HCT116 (cell line): ENCODE measurements at regions not wholly inside any gene's neighbourhood (a gene's known extent, or its start where the extent isn't known, plus 50 kb on each side); places are given as distances from the start of the nearest gene placed in this dataset.

Experiments
- ATAC-seq: fragments of 200-7000 bp; cut with Tn5 transposase; 2 replicates; pipeline ENCODE4 v1.9.1; 2020; ENCODE audit warnings: mild to moderate bottlenecking, moderate library complexity
- BruUV-seq: library from RNA; stranded (reverse); fragments of 400-500 nt; replicated peaks from 2 replicates; lab custom pipeline; 2021; lab: Mats Ljungman, UMichigan
- CTCF ChIA-PET: fragments of 300-600 bp; sonication (Branson Sonifier 250); formaldehyde crosslinking; loops from one replicate; lab custom pipeline; 2021; ENCODE audit warnings: antibody characterized with exemption; lab: Charles Lee
- POLR2A ChIA-PET: fragments of 300-600, 350-600 bp; sonication (Branson Sonifier 250); formaldehyde crosslinking; loops from one replicate; lab custom pipeline; 2021; ENCODE audit warnings: antibody characterized with exemption; lab: Charles Lee
- RAD21 ChIA-PET, 2 experiments: fragments of 300-600 bp; sonication (Branson Sonifier 250); formaldehyde crosslinking; loops; one replicate each; lab custom pipeline; 2023; ENCODE audit warnings: low total read pairs in 2 of 2; ENCODE audit not compliant: uncharacterized antibody in 2 of 2, unreplicated experiment in 2 of 2, low non-redundant PET in 1 of 2; lab: Charles Lee
- DNase-seq: peaks from one replicate; pipeline ENCODE4 v3.0.0-alpha.2; 2010; ENCODE audit warnings: low read depth, low spot score
- H2AFZ ChIP-seq: fragments of 200-600 bp; shearing (Covaris generic), sonication (generic); 2 replicates; pipeline ENCODE4 v1.6.1; 2017; ENCODE audit warnings: low read depth, mixed run types, mixed read lengths, antibody characterized with exemption, low read length; ENCODE audit not compliant: poor library complexity, severe bottlenecking
- H3K27ac ChIP-seq: 2 replicates; pipeline ENCODE4 v1.5.1; 2012; ENCODE audit warnings: low read depth, low read length
- H3K27me3 ChIP-seq: fragments of 200-600 bp; sonication (generic); 2 replicates; pipeline ENCODE4 v1.6.1; 2016; ENCODE audit warnings: mixed run types, low read length, mixed read lengths; ENCODE audit not compliant: insufficient read depth
- H3K36me3 ChIP-seq, 2 experiments: fragments of 200-500 bp in 1 of 2; fragments of 200-600 bp in 1 of 2; sonication (Bioruptor generic) in 1 of 2; sonication (generic) in 1 of 2; 2 replicates each; pipeline versions ENCODE4 v1.5.1 to v1.6.1; 2014 to 2016; ENCODE audit warnings: low read length in 2 of 2, inconsistent platforms in 1 of 2, mixed read lengths in 1 of 2, mixed run types in 1 of 2; ENCODE audit not compliant: insufficient read depth in 2 of 2, control insufficient read depth in 1 of 2
- H3K4me1 ChIP-seq, 2 experiments: fragments of 200-600 bp in 1 of 2; sonication (generic) in 1 of 2; 2 replicates each; pipeline versions ENCODE4 v1.5.1 to v1.6.1; 2012 to 2017; ENCODE audit warnings: low read length in 2 of 2, inconsistent platforms in 1 of 2, mild to moderate bottlenecking in 1 of 2, mixed read lengths in 1 of 2, mixed run types in 1 of 2, moderate library complexity in 1 of 2; ENCODE audit not compliant: insufficient read depth in 2 of 2, control insufficient read depth in 1 of 2
- H3K4me2 ChIP-seq: fragments of 200-600 bp; sonication (generic); 2 replicates; pipeline ENCODE4 v1.6.1; 2017; ENCODE audit warnings: mixed run types, low read length, mixed read lengths
- H3K4me3 ChIP-seq, 2 experiments: fragments of 200-600 bp in 1 of 2; sonication (generic) in 1 of 2; replicated peaks in 1 of 2; 2 replicates each; pipeline ENCODE4 v1.5.1; 2011 to 2016; ENCODE audit warnings: low read length in 2 of 2, control low read depth in 1 of 2, low read depth in 1 of 2, mild to moderate bottlenecking in 1 of 2, mixed read lengths in 1 of 2, mixed run types in 1 of 2
- H3K79me2 ChIP-seq: fragments of 200-600 bp; sonication (generic); 2 replicates; pipeline ENCODE4 v1.6.1; 2017; ENCODE audit warnings: mild to moderate bottlenecking, mixed run types, low read length, moderate library complexity, mixed read lengths; ENCODE audit not compliant: insufficient read depth
- H3K9ac ChIP-seq: fragments of 200-600 bp; sonication (generic); 2 replicates; pipeline ENCODE4 v1.6.1; 2016; ENCODE audit warnings: low read length, mixed read lengths
- H3K9me2 ChIP-seq: fragments of 200-600 bp; sonication (generic), shearing (Covaris generic); 2 replicates; pipeline ENCODE4 v1.6.1; 2017; ENCODE audit warnings: mixed run types, mild to moderate bottlenecking, moderate library complexity; ENCODE audit not compliant: insufficient read depth
- H3K9me3 ChIP-seq, 2 experiments: fragments of 200-500 bp in 1 of 2; fragments of 200-600 bp in 1 of 2; sonication (Bioruptor generic) in 1 of 2; sonication (generic) in 1 of 2; 2 replicates each; pipeline ENCODE4 v1.6.1; 2014 to 2017; ENCODE audit warnings: low read length in 2 of 2, mixed read lengths in 2 of 2, inconsistent platforms in 1 of 2, low read depth in 1 of 2, mild to moderate bottlenecking in 1 of 2, mixed run types in 1 of 2, moderate library complexity in 1 of 2; ENCODE audit not compliant: control insufficient read depth in 1 of 2, insufficient read depth in 1 of 2
- H4K20me1 ChIP-seq: fragments of 200-600 bp; sonication (generic), shearing (Covaris generic); 2 replicates; pipeline ENCODE4 v1.6.1; 2017; ENCODE audit warnings: mixed run types, mild to moderate bottlenecking, moderate library complexity; ENCODE audit not compliant: insufficient read depth
- CBX3 ChIP-seq: IDR thresholded peaks from 2 replicates; pipeline ENCODE4 v1.6.1; 2012; ENCODE audit warnings: low read depth
- EZH2 ChIP-seq: fragments of 200-600 bp; sonication (generic); IDR thresholded peaks from 2 replicates; pipeline ENCODE4 v1.6.1; 2017; ENCODE audit warnings: antibody characterized with exemption, mixed run types
- POLR2A ChIP-seq: IDR thresholded peaks from 2 replicates; pipeline ENCODE4 v1.7.0; 2011; ENCODE audit warnings: borderline replicate concordance; ENCODE audit not compliant: insufficient read depth, insufficient read length; ENCODE audit errors: extremely low read depth
- POLR2AphosphoS5 ChIP-seq: IDR thresholded peaks from 2 replicates; pipeline ENCODE4 v1.6.1; 2011; ENCODE audit warnings: mild to moderate bottlenecking, low read depth, low read length, moderate library complexity
- RAD21 ChIP-seq: IDR thresholded peaks from 2 replicates; pipeline ENCODE4 v1.6.1; 2012; ENCODE audit warnings: low read depth, mild to moderate bottlenecking
- SP1 ChIP-seq: IDR thresholded peaks from 2 replicates; pipeline ENCODE4 v1.6.1; 2012; ENCODE audit warnings: low read depth
- SRF ChIP-seq: IDR thresholded peaks from 2 replicates; pipeline ENCODE4 v1.6.1; 2012; ENCODE audit warnings: low read depth
- YY1 ChIP-seq: IDR thresholded peaks from 2 replicates; pipeline ENCODE4 v1.6.1; 2011; ENCODE audit warnings: low read length, low read depth, moderate library complexity, mild to moderate bottlenecking; ENCODE audit not compliant: insufficient replicate concordance; ENCODE audit errors: extremely low read depth
- ZBTB33 ChIP-seq: IDR thresholded peaks from 2 replicates; pipeline ENCODE4 v1.6.1; 2011; ENCODE audit warnings: mild to moderate bottlenecking, low read length, moderate library complexity; ENCODE audit not compliant: insufficient replicate concordance; ENCODE audit errors: extremely low read depth
- ZFX ChIP-seq: fragments of 450-650 bp; IDR thresholded peaks from 2 replicates; pipeline ENCODE4 v1.6.1; 2017
- ZNF274 ChIP-seq: fragments of 200-500 bp; sonication (Bioruptor generic); IDR thresholded peaks from 2 replicates; pipeline ENCODE4 v1.6.1; 2014; ENCODE audit warnings: mild to moderate bottlenecking, low read depth, low read length, inconsistent platforms
- intact Hi-C: fragments of 100-400 bp; cut with micrococcal nuclease; formaldehyde crosslinking; loops from 2 replicates; pipeline ENCODE4 v1.10.0; 2022
- TF ChIP-seq, protein P1 (sequence below): IDR thresholded peaks from 2 replicates; pipeline ENCODE4 v1.6.1; 2012
- TF ChIP-seq, protein P2 (sequence below): IDR thresholded peaks from 2 replicates; pipeline ENCODE4 v1.6.1; 2012

GRCh38 chr7:156560696-156561095 lies 79.9 kb upstream of the RNF32 start:
- H3K36me3 ChIP-seq = no peaks in the 10 kb centered on the region
- H3K27me3 ChIP-seq = no peaks in the 10 kb centered on the region
- ATAC-seq (no peak), DNase-seq (no peak)
- H3K9me2 ChIP-seq = no peaks in the 10 kb centered on the region
- ChIA-PET RAD21 (no interaction called here), POLR2A (no interaction called here), CTCF (no interaction called here)
- intact Hi-C loops = no loop called here
- H3K27ac ChIP-seq = no peak overlapping the region
- H3K4me1 ChIP-seq = peaks cover 0 to 4% of the 10 kb centered on the region in 2 experiments; a peak in 1 of 4 replicates
- no peak overlapping the region for H3K4me2 ChIP-seq
- H3K79me2 ChIP-seq = no peaks in the 10 kb centered on the region
- H2AFZ ChIP-seq = no peak overlapping the region
- BruUV-seq = no TSS peak
- no peaks in the 10 kb centered on the region for H4K20me1 ChIP-seq
- H3K9me3 ChIP-seq = no peaks in the 10 kb centered on the region; a peak in 1 of 4 replicates
- H3K4me3 ChIP-seq = no peak overlapping the region
- TF ChIP-seq, protein P1, sequence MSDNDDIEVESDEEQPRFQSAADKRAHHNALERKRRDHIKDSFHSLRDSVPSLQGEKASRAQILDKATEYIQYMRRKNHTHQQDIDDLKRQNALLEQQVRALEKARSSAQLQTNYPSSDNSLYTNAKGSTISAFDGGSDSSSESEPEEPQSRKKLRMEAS = no peak
- TF ChIP-seq ZNF274 (no peak), RAD21 (no peak), EZH2 (no peak), SRF (no peak), SP1 (no peak), CBX3 (no peak), POLR2A (no peak), YY1 (no peak), ZFX (no peak), ZBTB33 (no peak), POLR2AphosphoS5 (no peak)
- TF ChIP-seq, protein P2, sequence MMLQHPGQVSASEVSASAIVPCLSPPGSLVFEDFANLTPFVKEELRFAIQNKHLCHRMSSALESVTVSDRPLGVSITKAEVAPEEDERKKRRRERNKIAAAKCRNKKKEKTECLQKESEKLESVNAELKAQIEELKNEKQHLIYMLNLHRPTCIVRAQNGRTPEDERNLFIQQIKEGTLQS = no peak
- H3K9ac ChIP-seq = no peak overlapping the region
